SHP77 (cell line): ENCODE measurements at regions not wholly inside any gene's neighbourhood (a gene's known extent, or its start where the extent isn't known, plus 50 kb on each side); places are given as distances from the start of the nearest gene placed in this dataset.
"Not testable (repeated sequence)": the region's sequence is repeated elsewhere in the genome, so short reads cannot be mapped to it uniquely, and the experiment has no call there.

Experiments used
- DNase-seq, 2 experiments: peaks; one replicate each; lab custom pipeline; 2025; lab: John Stamatoyannopoulos, UW

DNA sequence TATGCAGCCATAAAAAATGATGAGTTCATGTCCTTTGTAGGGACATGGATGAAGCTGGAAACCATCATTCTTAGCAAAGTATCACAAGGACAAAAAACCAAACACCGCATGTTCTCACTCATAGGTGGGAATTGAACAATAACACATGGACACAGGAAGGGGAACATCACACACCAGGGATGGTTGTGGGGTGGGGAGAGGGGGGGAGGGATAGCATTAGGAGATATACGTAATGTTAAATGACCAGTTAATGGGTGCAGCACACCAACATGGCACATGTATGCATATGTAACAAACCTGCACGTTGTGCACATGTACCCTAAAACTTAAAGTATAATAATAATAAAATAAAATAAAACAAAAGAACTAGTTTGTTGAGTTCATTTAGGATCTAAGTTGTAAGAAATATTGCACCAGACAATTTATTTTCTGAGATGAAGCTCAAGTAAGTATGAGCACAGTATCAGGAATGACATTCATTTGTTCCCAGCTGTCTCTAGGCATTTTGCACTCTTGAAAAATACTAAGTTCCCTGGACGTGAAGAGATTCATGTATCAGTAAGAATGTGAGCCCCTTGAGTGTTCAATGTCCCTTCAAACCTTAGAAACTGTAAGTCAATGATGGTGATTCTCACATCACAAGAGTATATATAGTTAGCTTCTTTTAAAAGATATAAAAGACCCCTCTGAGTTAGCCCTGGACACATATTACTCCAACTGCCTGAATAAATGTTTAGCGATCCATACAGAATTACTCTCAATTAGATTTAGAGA, 1519.3 kb upstream of the TPTE start:
- not testable (repeated sequence) for DNase-seq

DNA sequence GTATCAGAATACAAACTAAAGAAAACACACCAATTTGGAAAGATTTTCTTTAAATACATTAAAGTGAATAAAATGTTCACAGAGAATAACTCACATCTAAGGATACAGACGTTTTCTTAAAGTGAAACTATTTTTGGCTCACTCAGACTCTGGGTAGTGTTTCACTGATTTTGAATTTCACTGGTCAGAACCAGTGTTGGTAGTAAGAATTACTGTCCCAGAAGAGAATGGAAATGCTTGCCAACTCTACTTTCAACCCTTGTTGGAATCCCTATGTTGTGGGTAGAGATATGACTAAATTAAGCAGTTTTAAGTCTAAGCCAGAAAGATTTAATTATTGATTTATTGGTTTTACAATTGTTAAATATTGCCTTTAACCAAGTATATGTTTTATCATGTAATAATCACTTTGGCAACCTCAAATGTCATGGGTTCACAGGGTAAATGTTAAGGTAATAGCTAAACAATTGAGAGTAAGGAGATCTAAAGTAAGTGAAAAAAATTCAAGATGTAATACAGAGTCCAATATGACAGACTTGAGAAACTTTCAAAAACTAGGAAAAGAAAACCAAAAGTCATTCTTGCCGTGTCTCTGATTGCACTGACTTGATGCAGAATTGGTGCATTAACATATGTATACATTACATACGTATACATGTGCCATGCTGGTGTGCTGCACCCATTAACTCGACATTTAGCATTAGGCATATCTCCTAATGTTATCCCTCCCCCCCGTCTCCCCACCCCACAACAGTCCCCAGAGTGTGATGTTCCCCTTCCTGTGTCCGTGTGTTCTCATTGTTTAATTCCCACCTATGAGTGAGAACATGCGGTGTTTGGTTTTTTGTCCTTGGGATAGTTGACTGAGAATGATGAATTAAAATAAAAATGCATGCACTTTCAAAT, 1517.2 kb upstream of the TPTE start:
- DNase-seq: not testable (repeated sequence)

DNA sequence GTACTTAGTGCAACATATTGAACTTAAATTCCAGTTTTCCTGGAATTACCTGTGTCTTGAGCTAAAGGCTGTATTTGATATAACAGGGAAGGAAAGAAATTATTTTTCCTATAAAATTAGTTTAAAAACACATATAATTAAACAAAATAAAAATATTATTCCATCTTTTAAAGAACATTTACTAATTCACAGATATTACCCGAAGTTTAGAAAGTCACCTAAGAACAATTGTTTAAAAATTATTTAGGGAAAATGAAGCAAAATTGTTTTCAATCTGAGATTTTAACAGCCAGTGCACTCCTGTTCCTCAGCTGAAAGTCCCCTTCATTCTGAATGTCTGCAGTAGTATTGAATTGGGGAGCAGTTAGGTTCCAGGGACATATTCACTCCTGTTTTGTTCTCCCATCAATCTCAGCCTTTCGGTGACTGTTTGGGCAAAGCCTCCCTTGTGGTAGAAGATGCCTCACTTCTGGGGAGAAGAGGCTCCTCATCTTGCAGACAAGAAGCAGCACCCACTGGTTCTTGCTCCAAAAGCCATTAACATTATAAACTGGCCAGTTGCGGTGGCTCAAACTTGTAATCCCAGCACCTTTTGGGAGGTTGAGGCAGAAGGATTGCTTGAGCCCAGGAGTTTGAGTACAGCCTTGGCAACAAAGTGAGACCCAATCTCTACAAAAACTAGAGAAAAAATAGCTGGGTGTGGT, 1516.4 kb upstream of the TPTE start:
- DNase-seq: not testable (repeated sequence)

DNA sequence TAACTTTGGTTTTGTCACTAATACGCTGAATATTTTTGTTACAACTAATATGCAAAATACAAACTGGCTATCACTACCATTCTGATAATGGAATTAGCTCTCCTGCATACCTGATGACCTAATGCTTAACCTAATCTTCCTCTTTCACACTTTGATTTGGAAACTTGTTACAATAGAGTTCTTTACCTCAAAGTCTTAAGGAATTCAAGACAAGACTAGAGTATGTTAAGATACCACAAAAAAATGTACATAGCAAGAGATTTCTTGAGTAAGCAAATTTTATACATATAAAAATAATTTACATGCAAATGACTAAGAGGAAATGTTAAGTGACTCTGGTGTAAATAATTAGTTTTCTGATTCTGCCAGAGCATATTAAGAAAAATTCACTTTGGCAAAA, 1515.7 kb upstream of the TPTE start:
- not testable (repeated sequence) for DNase-seq

DNA sequence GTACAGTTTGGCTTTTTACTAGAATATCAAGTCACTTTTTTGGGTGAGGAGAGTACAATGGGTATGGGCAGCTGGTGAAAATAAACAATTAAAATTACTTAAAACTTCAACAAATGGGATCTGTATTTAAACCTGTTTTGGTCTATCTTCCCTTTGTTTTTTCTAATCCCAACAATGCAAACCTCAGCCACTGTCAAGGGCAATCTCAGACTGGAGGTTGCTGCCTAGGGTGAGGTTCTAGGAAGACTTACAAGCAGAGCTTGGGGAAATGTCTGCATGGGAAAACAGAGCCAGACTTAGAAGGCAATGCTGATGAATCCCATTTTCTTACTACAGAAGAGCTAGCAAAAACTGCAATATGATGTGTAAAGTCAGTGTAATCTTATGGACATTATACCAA, 1515.3 kb upstream of the TPTE start:
- DNase-seq: not testable (repeated sequence)

DNA sequence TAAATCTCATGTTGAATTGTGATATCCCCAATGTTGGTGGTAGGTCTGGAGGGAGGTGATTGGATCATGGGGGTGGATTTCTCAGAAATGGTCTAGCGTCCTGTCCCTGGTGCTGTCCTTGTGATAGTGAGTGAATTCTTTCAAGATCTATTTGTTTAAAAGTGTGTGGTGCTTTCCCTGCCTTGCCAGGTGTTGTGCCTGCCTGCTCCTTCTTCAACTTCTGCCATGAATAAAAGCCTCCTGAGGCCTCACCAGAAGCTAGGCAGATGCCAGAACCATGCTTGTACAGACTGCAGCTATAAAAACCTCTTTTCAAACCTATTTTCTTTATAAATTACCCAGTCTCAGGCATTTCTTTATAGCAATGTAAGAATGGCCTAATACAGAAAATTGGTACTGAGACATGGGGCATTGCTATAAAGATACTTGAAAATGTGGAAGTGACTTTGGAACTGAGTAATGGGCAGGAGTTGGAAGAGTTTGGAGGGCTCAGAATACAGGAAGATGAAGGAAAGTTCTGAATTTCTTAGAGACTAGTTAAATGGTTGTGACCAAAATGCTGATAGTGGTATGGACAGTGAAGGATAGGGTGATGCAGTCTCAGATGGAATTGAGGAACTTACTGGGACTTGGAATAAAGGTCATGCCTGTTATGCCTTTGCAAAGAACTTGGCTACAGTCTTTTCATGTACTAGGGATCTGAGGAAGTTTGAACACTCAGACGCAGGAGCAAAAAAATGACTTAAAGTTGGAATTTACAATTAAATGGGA, 1514.6 kb upstream of the TPTE start:
- not testable (repeated sequence) for DNase-seq

DNA sequence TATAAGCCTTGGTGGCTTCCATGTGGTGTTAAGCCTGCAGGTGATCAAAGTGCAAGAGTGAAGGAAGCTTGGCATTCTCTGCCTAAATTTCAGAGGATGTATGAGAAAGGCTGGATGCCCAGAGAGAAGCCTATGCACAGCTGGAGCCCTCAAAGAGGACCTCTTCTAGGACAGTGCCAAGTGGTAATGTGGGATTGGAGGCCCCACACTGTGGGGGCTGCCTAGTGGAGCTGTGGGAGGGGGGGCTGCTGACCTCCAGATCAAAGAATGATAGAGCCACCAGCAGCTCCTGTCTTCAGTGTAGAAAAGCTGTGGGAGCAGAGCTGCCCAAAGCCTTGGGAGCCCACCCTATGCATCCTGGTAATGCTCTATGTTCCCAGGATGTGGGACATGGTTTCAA, 1512.7 kb upstream of the TPTE start:
- DNase-seq: no peak

DNA sequence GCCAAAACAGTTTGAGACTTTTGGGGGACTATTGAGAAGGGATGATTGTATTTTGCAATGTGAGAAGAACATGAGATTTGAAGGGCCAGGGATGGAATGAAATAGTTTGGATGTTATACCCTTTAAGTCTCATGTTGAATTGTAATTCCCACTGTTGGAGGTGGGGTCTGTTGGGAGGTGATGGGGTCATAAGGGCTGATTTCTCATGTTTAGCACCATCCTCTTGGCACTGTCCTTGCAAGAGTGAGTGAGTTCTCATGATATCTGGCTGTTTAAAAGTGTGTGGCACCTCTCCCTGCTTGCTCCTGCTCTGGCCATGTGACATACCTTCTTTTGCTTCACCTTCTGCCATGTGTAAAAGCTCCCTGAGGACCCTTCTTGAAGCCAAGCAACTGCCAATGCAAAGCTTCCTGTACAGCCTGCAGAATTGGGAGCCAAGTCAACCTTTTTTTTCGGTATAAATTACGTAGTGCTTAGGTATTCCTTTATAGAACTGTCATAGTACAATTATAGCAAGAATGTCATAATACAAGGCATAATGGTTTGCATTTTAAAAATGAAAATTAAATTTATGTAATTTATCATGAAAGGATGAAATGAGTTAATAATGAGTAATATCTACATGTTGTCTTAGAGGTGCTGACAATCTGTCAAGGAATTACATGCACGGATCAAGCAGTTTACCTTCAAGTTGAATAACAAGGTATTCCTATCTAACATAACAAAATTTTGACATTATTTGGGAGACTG, 1511.9 kb upstream of the TPTE start:
- DNase-seq: not testable (repeated sequence)

DNA sequence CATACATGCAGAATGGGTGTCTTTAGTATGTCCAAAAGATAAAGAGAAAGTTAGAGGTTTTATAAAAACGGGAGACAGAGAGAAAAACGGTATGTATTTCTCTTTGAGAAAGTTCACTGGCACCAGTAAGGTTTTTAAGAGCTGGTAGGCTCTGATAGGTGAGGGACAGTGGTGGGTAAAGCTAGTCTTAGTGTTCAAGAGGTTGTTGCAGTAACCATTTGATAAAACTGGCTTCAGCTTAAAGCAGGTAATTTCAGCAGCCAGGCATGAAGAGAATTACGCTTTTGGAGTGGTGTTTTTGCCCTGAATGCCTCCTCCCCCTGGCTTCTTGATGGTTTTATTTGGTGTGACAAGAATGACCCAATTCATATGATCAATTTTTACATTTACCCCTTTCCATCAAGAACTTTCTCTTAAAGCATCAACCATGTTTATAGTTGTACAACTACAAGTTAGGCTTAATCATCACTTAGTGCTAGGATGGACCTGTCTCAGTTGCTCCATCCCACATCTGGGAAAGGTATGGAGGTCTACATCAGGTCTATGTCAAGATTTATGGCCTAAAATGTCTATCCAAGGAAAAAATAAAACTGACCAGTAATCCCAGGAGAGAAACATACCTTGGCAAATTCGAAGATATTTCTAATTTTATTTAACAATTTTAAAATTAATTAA, 1511.1 kb upstream of the TPTE start:
- DNase-seq: not testable (repeated sequence)

DNA sequence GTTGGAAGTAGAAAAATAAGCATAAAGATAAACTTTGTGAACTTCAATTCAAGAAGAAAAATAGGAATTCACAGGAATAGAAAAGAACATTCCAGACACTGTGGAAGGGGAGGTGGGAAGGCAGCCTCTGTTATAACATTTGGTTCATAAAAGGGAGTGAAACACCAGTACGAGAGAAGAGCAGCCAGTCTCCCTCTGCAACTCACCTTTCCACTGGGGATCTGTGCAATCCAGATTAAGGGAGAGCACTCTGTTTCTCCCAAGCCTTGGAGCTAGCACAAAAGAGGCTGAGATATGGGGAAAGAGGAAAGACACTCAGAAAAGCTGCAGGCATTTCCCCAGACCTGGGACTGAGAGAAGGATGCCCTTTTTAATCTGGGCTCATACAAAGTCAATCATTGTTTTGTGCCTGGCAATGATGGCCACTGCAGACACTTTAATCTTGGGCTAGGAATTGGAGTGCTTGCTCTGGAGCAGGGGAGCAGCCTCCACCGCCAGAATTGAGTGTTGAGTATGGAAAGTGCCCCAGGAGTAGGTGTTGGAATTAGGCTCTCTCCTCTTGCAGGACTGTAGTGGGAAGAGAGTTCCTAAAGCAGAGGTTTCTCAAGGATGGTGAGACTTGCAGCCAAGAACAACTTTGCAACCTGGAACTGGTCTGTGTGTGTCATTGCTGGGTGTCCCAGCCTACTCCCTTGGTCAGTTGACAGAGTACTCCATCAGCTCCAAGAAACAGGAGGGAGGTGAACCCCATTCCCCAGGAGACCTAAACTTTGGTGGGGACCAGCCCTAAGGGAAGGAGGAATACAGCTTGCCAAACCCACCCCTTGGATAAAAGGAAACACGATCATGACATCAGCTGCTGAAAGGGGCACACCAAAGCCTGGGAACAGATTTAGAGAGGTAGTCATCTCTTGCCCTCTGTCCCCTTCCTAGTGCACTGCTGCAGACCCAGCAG, 1510.2 kb upstream of the TPTE start:
- not testable (repeated sequence) for DNase-seq

DNA sequence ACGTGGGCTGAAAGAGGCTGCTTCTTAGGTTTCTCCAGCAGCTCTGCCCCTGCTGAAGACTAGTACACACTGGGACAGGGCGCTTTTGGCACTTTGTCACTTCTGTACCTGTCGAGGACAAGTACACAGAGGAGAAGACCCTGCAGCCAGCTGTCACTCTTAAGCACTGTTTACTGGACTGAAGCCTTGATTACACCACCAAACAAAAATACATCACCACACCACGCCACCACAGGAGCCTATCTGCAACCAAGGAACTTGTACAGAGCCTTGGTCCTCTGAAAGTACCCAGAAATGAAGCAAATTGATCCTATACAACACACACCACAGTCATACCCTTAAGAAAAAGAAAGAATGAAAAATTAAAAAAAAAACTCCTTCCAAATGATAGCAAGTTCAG, 1509.5 kb upstream of the TPTE start:
- not testable (repeated sequence) for DNase-seq

DNA sequence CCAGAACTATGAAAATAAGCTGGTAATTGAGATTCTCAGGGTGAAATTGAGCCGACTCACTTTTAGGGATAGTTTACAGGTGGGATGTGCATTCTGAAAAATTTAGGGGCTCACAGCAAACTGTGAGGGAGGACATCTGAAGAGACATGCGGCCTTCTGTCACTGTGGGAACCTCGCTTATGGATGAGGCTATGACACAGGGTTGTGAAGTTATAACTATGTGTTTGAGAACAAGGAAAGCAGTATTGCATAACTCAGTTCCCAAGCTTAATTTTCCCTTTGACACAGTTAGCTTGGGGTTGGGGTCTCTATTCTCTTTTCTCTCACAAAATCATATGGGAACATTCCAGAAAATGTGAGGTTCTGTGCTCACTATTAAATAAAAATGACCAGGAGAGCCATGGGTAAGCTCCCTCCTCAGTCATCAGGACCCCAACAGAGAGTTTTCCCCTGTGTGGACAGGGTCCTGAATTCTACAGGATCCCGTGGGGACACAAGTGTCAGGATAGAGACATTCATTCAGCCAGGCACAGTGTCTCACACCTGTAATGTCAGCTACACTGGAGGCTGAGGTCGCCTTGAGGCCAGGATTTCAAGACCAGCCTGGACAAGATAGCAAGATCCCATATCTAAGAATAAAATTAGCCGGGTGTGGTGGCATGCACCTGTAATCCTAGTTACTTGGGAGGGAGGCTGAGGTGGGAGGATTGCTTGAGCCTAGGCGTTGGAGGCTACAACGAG, 1507.7 kb upstream of the TPTE start:
- DNase-seq: not testable (repeated sequence)

DNA sequence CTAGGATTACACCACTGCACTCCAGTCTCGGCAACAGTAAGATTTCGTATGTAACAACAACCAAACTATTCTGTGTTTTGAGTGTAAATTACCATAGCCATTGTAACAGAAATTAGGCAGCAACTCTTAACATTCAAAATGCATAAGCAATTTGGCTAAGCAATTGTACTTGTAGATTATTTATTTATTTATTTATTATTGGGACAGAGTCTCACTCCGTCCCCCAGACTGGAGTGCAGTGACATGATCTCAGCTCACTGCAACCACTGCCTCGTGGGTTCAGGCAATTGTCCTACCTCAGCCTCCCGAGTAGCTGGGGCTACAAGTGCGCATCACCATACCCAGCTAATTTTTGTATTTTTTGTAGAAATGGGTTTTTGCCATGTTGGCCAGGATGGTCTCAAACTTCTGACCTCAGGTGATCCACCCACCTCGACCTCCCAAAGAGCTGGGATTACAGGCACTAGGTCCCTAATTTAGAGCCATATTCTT, 1507.1 kb upstream of the TPTE start:
- not testable (repeated sequence) for DNase-seq

DNA sequence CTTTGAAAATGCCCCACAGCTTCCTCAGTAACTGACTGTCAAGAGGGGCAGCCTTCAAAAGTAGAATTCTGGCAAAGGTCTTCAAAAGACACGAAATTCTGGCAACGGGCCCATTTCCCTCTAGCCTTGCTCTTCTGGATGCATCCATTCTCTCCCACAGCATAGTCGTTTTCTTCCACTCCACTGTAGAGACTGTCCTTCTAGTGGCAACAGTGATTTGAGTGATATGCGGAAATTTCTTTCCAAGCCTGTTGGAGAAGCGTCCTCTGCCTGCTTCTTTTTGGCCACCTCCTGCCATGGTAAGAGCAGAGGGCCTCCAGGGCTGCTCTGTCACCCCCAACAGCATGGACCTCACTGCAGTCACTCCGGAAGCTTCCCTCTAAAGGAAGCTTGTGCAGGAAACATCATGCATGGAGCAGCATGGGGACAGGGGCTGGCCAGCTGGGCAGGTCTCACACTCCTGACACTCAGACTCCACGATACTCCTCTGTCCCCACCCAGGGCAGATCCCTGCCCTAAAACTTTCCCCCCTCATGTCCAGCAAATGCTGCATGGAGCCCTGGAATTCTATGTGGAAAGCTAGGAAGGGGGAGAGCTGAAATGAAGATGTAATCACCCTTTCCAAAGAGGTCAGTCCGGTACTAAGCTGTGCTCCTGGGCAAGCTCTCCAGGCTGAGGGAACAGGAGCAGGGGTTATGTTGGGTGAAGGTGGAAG, 1505.7 kb upstream of the TPTE start:
- not testable (repeated sequence) for DNase-seq

DNA sequence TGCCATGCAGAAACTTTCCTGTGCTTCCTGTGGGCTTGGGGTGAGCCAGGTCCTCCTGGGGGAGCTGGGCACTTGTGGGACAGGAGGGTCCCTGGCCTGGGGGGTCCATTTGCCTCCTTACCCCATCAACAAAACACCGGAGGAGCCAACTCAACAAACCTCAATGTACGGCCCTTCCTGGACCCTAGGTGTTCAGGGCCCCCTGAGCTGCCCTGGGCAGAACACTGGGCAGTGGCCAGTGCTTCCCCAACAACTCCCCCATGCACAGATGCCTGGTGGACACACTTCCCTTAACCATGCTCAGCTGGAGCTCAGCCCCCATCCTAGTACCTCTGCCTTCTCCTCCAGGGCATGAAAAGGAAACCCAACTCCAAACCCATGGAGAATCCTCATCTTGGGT, 1504.2 kb upstream of the TPTE start:
- not testable (repeated sequence) for DNase-seq

DNA sequence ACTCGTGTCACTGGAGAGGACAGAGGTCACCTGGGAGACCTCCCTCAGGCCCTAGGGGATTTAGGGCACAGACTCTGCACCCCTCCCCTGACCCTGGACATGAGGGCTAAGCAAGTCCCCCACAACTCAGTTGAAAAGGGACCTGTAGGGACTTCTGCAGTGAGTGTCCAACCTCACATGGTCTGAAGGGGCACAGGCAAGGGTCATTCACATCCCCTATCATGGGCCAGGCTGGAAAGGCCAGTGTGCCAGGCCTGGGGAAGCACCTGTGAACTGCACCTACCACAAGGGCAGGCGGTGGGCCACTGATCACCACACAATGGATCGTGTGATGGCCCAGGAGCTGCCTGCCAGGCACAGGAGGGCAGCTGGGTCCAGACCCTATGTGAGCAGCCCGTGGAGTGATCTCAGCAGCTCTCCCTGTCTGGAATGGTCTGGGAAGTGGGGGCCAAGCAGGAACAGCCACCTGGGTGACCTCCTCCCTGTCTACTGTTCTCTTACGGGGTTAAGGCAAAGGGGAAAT, 1502.6 kb upstream of the TPTE start:
- not testable (repeated sequence) for DNase-seq
